ENCODE measurements at regions not wholly inside any gene's neighbourhood (a gene's known extent, or its start where the extent isn't known, plus 50 kb on each side); places are given as distances from the start of the nearest gene placed in this dataset.

DNA sequence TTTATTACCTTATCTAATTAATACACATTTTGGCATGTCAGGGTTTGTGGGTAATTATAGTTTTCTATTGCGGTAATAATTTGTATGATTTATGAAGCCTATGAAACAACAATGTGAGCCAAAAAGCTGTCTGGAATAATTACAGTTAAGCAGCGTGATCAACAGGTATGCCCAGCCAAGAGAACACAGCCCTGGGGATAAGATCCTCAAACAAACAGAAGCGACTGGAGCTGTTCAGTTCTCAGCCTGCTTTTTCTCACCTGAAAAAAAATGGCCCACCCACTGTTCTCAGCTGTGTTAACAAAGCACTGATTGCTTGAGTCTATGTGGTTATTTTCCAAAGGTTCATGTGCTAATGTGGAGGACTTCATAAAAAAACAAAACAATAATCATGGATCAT, 855.8 kb downstream of the GATA3 start:
- in situ Hi-C loops (cut with MboI; ENCODE audit: low sequenced_read_pairs): no loop called here
- H3K4me3 ChIP-seq: no peak overlapping the region
- H3K27me3 ChIP-seq (ENCODE audit: low read depth): no peaks in the 10 kb centered on the region
- H3K9me3 ChIP-seq: no peaks in the 10 kb centered on the region
- no peak for DNase-seq (ENCODE audit: low spot score in 2 of 2)
- no peaks in the 10 kb centered on the region for H3K36me3 ChIP-seq (replicated peaks)
- no peaks in the 10 kb centered on the region for H3K4me1 ChIP-seq

DNA sequence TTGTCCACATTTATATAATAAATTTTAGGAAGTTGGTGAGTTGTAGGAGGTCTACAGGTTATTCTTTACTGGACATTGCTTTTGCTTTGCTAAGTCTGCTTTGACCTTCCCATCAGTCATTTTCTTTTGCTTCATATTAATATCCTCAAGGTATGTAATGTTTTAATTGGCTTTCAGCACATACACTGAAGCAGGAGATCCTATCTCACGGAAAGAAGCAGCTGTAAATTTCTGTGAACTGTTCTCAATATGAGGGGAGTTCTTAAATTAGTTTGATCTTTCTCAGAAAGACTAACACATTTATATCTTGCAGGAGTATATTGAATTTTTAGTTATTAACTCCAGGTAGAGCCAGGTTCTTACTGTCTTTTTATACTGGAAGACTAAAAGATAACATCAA, 856.5 kb downstream of the GATA3 start:
- Histone ChIP-seq H3K4me3 (no peak overlapping the region), H3K4me1 (no peaks in the 10 kb centered on the region), H3K9me3 (no peaks in the 10 kb centered on the region), H3K27me3 (ENCODE audit: low read depth) (no peaks in the 10 kb centered on the region), H3K36me3 (replicated peaks) (no peaks in the 10 kb centered on the region)
- in situ Hi-C loops (cut with MboI; ENCODE audit: low sequenced_read_pairs): no loop called here
- no peak for DNase-seq (ENCODE audit: low spot score in 2 of 2)

DNA sequence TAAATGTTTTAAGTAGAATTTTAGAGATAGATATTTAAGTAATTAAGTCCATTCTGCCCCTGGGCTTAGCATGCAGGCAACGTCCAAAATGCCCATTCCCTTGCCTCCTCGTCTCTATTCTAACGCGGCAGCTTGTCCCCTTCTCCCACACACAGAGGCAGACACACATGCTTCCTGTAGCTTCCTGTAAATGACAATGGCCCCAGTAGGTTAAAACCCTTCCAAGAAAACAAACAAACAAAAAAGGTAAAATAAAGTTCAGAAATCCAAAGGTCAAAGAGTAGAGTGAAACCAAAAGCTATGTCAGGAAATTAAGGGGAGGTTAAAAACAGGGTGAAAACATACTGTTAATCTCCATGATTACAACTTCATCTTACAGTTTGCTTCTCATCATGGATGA, 857.6 kb downstream of the GATA3 start:
- H3K36me3 ChIP-seq (replicated peaks): no peaks in the 10 kb centered on the region
- no peaks in the 10 kb centered on the region for H3K9me3 ChIP-seq
- H3K4me3 ChIP-seq: no peak overlapping the region
- no peaks in the 10 kb centered on the region for H3K27me3 ChIP-seq (ENCODE audit: low read depth)
- in situ Hi-C loops (cut with MboI; ENCODE audit: low sequenced_read_pairs): no loop called here
- no peak for DNase-seq (ENCODE audit: low spot score in 2 of 2)
- H3K4me1 ChIP-seq: no peaks in the 10 kb centered on the region

DNA sequence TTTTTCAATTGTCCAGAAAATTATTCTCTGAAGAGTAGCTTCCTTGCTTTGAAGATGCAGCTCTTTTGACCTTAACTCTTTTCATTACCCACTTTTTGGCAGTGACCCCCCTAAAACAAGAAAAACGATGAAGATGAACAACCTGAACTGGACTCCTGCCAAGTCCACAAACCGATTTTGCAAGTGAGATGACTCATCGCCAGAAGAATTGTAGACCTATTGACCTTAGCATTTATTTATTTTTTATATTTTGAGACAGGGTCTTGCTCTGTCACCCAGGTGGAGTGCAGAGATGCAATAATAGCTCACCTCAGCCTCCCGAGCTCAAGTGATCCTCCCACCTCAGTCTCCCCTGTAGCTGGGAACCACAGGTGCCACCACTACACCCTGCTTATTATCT, 859.2 kb downstream of the GATA3 start:
- no peaks in the 10 kb centered on the region for H3K36me3 ChIP-seq (replicated peaks)
- no peaks in the 10 kb centered on the region for H3K27me3 ChIP-seq (ENCODE audit: low read depth)
- DNase-seq (ENCODE audit: low spot score in 2 of 2): no peak
- in situ Hi-C loops (cut with MboI; ENCODE audit: low sequenced_read_pairs): no loop called here
- H3K4me1 ChIP-seq: no peaks in the 10 kb centered on the region
- H3K9me3 ChIP-seq: no peaks in the 10 kb centered on the region
- no peak overlapping the region for H3K4me3 ChIP-seq

DNA sequence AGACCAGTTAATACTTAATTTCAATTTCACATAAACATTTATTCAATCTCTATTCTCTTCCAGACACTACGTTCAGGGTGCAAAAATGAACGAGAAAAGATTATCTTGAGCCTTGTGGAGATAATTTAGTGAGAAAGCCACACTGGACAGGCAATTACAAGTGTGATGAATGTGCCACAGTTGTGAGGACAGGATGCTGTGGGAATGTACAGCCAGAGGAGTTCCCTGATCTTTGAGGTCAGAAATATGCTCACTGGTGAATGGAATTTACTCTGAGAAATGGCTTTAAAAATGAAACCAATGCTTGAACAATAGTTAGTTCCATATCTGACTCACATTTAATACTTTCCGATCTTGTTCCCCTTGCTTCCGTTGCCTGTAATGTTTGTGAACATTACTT, 864.8 kb downstream of the GATA3 start:
- Histone ChIP-seq H3K4me1 (no peaks in the 10 kb centered on the region), H3K9me3 (no peaks in the 10 kb centered on the region), H3K27me3 (ENCODE audit: low read depth) (no peaks in the 10 kb centered on the region), H3K4me3 (no peak overlapping the region), H3K36me3 (replicated peaks) (no peaks in the 10 kb centered on the region)
- in situ Hi-C loops (cut with MboI; ENCODE audit: low sequenced_read_pairs): no loop called here
- no peak for DNase-seq (ENCODE audit: low spot score in 2 of 2)

DNA sequence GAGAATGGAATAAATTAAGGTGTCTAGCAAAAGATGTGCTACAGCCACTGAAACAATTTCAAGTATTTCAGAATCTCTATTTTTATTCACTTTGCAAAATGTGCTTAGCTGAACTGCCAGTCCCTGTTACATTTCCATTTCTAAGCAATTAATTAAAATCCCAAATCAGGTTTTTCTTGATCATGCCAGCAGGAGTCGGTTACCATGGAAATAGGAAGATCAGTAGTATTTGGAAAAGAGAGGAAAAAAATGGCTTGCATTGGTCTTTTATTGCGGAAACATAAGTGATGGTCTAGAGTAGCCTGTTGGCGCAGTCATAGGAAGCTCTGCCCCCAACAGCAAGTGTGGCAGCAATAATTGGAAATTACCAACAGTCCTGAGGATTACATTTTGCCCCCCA, 867.1 kb downstream of the GATA3 start:
- no peak overlapping the region for H3K4me3 ChIP-seq
- no peaks in the 10 kb centered on the region for H3K9me3 ChIP-seq
- no peaks in the 10 kb centered on the region for H3K27me3 ChIP-seq (ENCODE audit: low read depth)
- H3K36me3 ChIP-seq (replicated peaks): no peaks in the 10 kb centered on the region
- no peak for DNase-seq (ENCODE audit: low spot score in 2 of 2)
- in situ Hi-C loops (cut with MboI; ENCODE audit: low sequenced_read_pairs): no loop called here
- no peaks in the 10 kb centered on the region for H3K4me1 ChIP-seq

DNA sequence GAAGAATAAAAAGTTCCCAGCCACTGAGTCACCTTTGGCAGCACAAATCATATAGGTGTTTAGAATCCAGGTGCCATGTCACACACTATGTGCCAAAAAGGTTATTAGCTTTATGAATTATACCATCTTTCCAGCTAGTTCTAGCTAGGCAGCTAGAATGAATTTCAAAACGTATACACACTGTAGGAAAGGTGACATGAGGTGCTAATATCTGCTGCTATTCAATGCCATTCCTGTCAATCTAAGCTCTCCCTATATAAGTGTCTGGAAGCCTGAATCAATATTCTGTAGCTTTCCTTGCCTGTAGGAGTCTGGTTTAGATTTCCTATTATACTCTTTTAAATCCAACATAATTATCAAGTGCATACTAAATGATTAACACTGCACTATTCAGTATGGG, 868.6 kb downstream of the GATA3 start:
- in situ Hi-C loops (cut with MboI; ENCODE audit: low sequenced_read_pairs): no loop called here
- H3K36me3 ChIP-seq (replicated peaks): no peaks in the 10 kb centered on the region
- no peaks in the 10 kb centered on the region for H3K27me3 ChIP-seq (ENCODE audit: low read depth)
- DNase-seq (ENCODE audit: low spot score in 2 of 2): no peak
- H3K4me1 ChIP-seq: no peaks in the 10 kb centered on the region
- H3K9me3 ChIP-seq: no peaks in the 10 kb centered on the region
- H3K4me3 ChIP-seq: no peak overlapping the region

DNA sequence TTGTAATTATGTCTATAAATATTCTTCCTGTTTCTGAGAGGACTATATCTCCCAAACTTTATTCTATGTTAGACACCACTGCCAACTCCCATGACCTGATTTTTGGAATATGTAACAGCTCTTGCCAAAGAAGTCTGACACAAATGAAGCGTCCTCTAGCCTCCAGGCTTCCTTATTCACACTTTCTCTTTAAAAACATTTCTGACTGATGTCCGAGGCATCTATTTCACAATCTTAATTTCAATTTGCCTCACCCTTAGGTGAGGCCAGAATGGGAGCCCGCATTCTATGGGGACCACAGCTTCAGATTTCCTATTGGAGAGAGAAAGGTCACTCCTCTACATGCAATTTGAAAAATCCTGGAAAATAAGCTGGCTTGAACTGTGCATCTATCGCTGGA, 873.2 kb downstream of the GATA3 start:
- no peaks in the 10 kb centered on the region for H3K27me3 ChIP-seq (ENCODE audit: low read depth)
- no peaks in the 10 kb centered on the region for H3K4me1 ChIP-seq
- in situ Hi-C loops (cut with MboI; ENCODE audit: low sequenced_read_pairs): no loop called here
- H3K9me3 ChIP-seq: no peaks in the 10 kb centered on the region
- no peak for DNase-seq (ENCODE audit: low spot score in 2 of 2)
- no peak overlapping the region for H3K4me3 ChIP-seq
- no peaks in the 10 kb centered on the region for H3K36me3 ChIP-seq (replicated peaks)

DNA sequence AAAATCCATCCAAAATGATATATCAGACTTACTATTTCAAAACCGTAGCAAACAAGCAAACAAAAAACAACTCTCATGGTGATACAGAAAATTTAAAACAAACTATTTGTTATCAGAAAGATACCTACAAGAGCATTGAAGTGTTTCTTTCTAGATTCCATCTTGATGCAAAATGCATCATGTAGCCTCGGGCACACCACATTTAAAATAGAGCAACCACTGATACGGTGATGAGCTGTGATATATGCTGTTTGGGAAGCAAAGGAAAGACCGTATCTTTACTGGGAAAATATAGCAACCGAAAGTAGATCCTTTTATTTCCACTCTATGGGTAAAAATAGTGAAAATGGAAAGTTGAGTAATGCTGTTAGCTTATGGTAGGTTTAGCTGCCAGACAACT, 892.0 kb downstream of the GATA3 start:
- in situ Hi-C loops (cut with MboI; ENCODE audit: low sequenced_read_pairs): no loop called here
- DNase-seq (ENCODE audit: low spot score in 2 of 2): no peak
- H3K9me3 ChIP-seq: no peaks in the 10 kb centered on the region

DNA sequence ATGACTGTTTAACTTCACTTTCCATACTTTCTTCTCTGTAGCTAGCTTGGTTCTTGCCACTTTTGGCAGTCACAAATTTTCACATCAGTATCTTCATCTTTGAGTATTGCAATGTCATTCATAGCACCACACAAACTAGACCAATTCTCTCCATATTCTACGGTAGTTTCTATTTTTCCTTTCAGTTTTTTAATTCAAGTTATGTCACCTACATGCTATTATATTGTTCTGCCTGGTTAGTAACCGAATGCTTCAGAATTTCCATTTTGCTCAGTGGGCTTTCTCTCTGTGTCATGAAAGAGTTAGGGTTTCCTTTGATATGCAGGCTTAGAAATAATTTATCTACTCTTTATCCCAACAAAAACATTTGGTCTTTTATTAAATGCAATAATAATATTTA, 896.5 kb downstream of the GATA3 start:
- no peak for DNase-seq (ENCODE audit: low spot score in 2 of 2)
- H3K27me3 ChIP-seq (ENCODE audit: low read depth): no peaks in the 10 kb centered on the region
- in situ Hi-C loops (cut with MboI; ENCODE audit: low sequenced_read_pairs): no loop called here
- H3K4me3 ChIP-seq: no peak overlapping the region
- no peaks in the 10 kb centered on the region for H3K4me1 ChIP-seq
- H3K36me3 ChIP-seq (replicated peaks): no peaks in the 10 kb centered on the region
- H3K9me3 ChIP-seq: no peaks in the 10 kb centered on the region

More for the DNA sequence above, 892.0 kb downstream of the GATA3 start:
- no peaks in the 10 kb centered on the region for H3K27me3 ChIP-seq (ENCODE audit: low read depth)
- no peaks in the 10 kb centered on the region for H3K4me1 ChIP-seq
- H3K36me3 ChIP-seq (replicated peaks): no peaks in the 10 kb centered on the region
- H3K4me3 ChIP-seq: no peak overlapping the region

DNA sequence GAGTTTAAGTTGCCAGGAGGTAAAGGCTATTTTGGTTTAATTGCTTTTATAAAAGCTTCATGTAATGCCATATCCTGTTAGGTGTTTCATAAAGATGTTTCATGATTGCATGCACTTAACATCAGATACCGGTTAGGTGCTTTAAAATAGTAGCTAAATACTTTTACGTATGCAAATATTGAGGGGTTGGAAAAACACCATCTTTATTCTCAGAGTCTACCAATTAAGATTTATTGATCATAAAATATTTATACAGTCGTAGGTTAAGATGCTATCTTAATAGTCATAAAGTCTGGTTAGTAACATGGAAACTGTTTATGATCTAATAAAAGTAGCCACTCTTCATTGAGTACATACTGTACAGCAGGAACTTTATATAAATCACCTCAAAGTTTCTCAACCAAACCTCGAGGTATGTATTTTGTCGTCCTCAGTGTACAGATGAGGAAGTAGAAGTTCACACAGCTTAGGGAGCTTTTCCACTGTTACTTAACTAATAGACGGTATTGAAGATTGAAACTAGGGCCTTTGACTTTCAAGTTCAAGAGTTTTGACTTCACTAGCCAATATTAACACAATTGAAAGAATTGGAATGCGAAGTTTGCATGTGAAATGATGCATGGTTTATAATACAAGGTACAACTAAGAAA, 897.1 kb downstream of the GATA3 start:
- DNase-seq (ENCODE audit: low spot score in 2 of 2): no peak
- H3K4me1 ChIP-seq: no peaks in the 10 kb centered on the region
- in situ Hi-C loops (cut with MboI; ENCODE audit: low sequenced_read_pairs): no loop called here
- no peaks in the 10 kb centered on the region for H3K27me3 ChIP-seq (ENCODE audit: low read depth)
- no peaks in the 10 kb centered on the region for H3K36me3 ChIP-seq (replicated peaks)
- H3K4me3 ChIP-seq: no peak overlapping the region
- no peaks in the 10 kb centered on the region for H3K9me3 ChIP-seq

DNA sequence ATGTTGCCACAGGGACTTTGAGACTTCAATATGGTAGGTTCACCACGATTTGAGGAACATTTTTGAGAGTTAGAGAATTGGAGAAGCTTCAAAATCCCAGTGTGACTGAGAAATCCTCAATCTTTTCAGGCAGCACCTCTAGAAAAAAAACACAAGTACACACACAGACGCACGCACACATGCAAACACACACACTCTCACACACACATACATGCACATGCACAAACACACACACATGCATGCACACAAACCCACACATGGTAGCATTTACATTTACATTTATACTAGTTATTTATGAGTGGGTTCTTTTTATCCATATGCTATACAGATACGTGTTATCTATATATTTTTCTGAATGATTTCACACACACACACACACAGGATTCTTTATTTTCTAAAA, 901.9 kb downstream of the GATA3 start:
- no peaks in the 10 kb centered on the region for H3K36me3 ChIP-seq (replicated peaks)
- in situ Hi-C loops (cut with MboI; ENCODE audit: low sequenced_read_pairs): no loop called here
- DNase-seq (ENCODE audit: low spot score in 2 of 2): no peak
- H3K4me3 ChIP-seq: no peak overlapping the region
- H3K4me1 ChIP-seq: no peaks in the 10 kb centered on the region
- no peaks in the 10 kb centered on the region for H3K27me3 ChIP-seq (ENCODE audit: low read depth)
- H3K9me3 ChIP-seq: no peaks in the 10 kb centered on the region

DNA sequence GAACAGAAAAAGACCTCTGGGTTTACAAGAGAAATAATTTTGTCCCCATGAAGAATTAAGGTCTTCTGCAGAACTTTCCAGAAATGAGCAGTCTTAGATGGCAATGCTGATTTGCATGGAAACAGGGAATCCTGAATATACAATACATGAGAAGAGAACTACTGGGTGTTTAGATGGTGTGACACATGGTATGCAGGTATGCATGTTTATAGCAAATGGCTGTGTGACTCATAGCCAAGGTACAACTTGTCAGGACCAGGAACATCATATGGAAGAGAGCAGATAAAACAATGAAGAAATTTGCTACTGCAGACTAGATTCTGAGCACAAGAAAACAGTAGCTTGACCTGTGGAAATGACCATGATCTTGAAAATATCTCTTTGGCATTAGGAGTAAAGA, 907.8 kb downstream of the GATA3 start:
- no peaks in the 10 kb centered on the region for H3K27me3 ChIP-seq (ENCODE audit: low read depth)
- DNase-seq (ENCODE audit: low spot score in 2 of 2): no peak

DNA sequence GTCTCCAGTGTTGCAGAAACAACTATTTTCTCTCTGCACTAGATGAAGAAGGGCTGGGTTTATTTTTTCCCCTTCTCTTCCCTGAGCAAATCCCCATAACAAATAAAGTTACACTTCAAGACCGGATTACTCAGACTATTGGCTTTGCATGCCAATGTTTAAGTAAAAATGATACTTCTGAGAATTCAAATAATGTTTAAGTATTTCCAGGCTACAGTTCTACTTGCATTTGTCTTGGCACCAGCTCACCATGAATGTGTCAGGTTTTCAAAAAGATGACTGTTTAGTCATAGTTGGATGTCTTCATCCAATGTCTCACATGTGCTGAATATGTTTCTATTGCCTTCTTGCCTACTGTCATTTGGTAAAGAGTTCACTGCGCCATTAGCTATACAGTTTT, 912.6 kb downstream of the GATA3 start:
- Histone ChIP-seq H3K36me3 (replicated peaks) (no peaks in the 10 kb centered on the region), H3K9me3 (no peaks in the 10 kb centered on the region), H3K4me1 (no peaks in the 10 kb centered on the region), H3K4me3 (no peak overlapping the region), H3K27me3 (ENCODE audit: low read depth) (no peaks in the 10 kb centered on the region)
- DNase-seq (ENCODE audit: low spot score in 2 of 2): no peak
- in situ Hi-C loops (cut with MboI; ENCODE audit: low sequenced_read_pairs): no loop called here

More for the DNA sequence above, 907.8 kb downstream of the GATA3 start:
- in situ Hi-C loops (cut with MboI; ENCODE audit: low sequenced_read_pairs): no loop called here
- Histone ChIP-seq H3K4me3 (no peak overlapping the region), H3K36me3 (replicated peaks) (no peaks in the 10 kb centered on the region), H3K9me3 (no peaks in the 10 kb centered on the region), H3K4me1 (no peaks in the 10 kb centered on the region)

DNA sequence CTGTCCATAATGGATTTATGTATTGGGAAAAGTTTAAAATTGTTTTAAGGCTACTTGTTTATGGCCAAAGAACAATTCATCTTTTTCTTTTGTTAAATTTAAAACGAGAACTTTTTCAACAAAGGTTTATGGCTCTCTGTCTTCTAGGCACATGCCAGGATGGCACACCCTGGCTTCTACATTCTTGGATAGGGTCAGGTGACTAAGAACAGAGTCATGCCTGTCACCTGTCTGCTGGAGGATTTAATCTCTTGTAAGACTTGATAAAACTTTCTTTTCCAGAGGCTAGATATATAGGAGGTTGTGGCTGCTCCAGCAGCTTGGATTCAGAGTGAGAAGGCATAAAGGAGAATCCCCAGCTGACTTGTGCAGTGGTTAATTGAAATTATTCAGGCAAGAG, 915.4 kb downstream of the GATA3 start:
- no peaks in the 10 kb centered on the region for H3K36me3 ChIP-seq (replicated peaks)
- no peak for DNase-seq (ENCODE audit: low spot score in 2 of 2)
- no peaks in the 10 kb centered on the region for H3K4me1 ChIP-seq

More for the DNA sequence above, 915.4 kb downstream of the GATA3 start:
- no peaks in the 10 kb centered on the region for H3K9me3 ChIP-seq
- H3K27me3 ChIP-seq (ENCODE audit: low read depth): no peaks in the 10 kb centered on the region
- in situ Hi-C loops (cut with MboI; ENCODE audit: low sequenced_read_pairs): no loop called here
- no peak overlapping the region for H3K4me3 ChIP-seq

Data from HAP-1 (cell line).